ENCODE measurements at regions not wholly inside any gene's neighbourhood (a gene's known extent, or its start where the extent isn't known, plus 50 kb on each side); places are given as distances from the start of the nearest gene placed in this dataset.

DNA sequence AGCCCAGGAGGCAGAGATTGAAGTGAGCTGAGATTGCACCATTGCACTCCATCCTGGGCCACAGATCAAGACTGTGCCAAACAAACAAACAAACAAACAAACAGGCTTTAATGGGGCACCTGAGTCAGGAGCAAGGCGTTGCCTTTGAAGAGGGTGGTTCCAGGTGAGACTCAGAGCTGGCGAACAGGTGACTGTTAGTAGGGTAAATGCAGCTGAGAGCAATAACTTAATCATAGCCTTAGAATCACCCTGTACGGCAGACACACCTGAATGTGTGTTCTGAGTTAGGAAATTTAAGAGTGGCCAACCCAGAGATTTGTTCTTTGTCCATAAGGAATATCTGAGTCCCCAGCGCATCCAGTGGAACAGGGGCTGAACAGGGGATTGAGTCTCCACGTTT, 440.4 kb downstream of the RPS6KC1 start (continued):
- TF ChIP-seq, protein P1, sequence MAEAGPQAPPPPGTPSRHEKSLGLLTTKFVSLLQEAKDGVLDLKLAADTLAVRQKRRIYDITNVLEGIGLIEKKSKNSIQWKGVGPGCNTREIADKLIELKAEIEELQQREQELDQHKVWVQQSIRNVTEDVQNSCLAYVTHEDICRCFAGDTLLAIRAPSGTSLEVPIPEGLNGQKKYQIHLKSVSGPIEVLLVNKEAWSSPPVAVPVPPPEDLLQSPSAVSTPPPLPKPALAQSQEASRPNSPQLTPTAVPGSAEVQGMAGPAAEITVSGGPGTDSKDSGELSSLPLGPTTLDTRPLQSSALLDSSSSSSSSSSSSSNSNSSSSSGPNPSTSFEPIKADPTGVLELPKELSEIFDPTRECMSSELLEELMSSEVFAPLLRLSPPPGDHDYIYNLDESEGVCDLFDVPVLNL (CRISPR knock-in tag; IDR thresholded peaks at IDR 0.05; ENCODE audit: borderline replicate concordance, low read depth), result no peak
- TF ChIP-seq ZNF671 (CRISPR knock-in tag; IDR thresholded peaks at IDR 0.05), result no peak
- TF ChIP-seq, protein P2, sequence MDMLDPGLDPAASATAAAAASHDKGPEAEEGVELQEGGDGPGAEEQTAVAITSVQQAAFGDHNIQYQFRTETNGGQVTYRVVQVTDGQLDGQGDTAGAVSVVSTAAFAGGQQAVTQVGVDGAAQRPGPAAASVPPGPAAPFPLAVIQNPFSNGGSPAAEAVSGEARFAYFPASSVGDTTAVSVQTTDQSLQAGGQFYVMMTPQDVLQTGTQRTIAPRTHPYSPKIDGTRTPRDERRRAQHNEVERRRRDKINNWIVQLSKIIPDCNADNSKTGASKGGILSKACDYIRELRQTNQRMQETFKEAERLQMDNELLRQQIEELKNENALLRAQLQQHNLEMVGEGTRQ (CRISPR knock-in tag; IDR thresholded peaks at IDR 0.05), result no peak
- TF ChIP-seq OVOL2 (CRISPR knock-in tag; IDR thresholded peaks at IDR 0.05; ENCODE audit: borderline replicate concordance), result no peak
- TF ChIP-seq GRHL2 (CRISPR knock-in tag; IDR thresholded peaks at IDR 0.05; ENCODE audit: insufficient replicate concordance, severe bottlenecking), result no peak
- no peak for TF ChIP-seq ZNF423 (CRISPR knock-in tag; IDR thresholded peaks at IDR 0.05)
- TF ChIP-seq FOXK1 (CRISPR knock-in tag; IDR thresholded peaks at IDR 0.05), result no peak
- no peak for TF ChIP-seq TCF7 (CRISPR knock-in tag; IDR thresholded peaks at IDR 0.05; ENCODE audit: low read depth)
- TF ChIP-seq FOXP1 (CRISPR knock-in tag; IDR thresholded peaks at IDR 0.05; ENCODE audit: borderline replicate concordance), result no peak

DNA sequence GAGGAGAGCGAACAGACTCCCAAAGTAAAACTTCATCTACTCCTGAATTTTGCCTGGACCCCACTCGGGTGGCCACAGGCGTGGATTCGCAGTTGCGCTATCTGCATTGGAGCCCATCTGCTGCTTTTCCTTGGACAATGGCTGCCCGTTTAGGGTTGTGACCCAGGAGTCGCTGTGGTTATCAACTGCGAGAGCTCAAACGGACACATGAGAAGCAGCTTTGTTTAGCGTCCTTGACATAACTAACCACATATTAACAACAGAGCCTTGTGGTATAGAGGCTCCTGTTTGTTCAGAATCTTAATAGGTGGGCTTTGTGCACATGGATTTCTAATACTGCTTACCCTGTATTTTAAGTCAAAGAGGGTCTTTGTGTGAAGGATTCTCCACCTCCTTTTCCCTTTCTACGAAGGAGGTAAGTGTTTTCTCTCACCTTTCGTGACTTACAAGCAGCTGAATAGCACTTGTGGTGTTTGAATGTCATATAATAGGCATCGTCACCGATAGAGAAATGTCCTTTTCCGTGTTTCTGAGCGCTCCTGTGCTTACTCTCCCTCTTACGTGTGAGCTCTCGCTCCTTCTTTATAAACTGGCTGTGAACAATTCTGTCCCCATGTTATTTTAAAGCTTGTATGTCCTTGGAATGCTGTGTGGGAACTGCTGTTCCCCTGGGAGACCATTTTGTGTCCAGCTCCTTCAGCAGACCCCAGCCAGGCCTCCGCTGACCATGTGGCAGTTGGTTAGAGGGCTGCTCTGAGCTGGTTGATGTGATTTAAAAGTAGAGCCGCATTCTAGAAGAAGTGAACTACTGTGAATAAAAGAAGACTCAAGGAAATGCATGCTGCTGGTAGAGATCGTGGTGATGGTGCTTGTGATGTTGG, 441.4 kb downstream of the RPS6KC1 start:
- TF ChIP-seq GABPB1 (CRISPR knock-in tag; IDR thresholded peaks at IDR 0.05) (0 out of 2 replicates have a peak, but pooled peaks have one; percentile 36), FOXJ3 (CRISPR knock-in tag; IDR thresholded peaks at IDR 0.05; ENCODE audit: borderline replicate concordance) (no peak)
- ChIA-PET CTCF (no interaction called here), POLR2A (no interaction called here)
- Mint-ChIP-seq H3K27me3 (ENCODE audit: low read depth) (no peaks in the 10 kb centered on the region), H3K4me3 (no peak overlapping the region), H3K9me3 (no peaks in the 10 kb centered on the region), H3K27ac (no peak overlapping the region), H3K4me1 (no peaks in the 10 kb centered on the region), H3K36me3 (no peaks in the 10 kb centered on the region)
- DNase-seq (ENCODE audit: low spot score) (no peak), ATAC-seq (no peak)

DNA sequence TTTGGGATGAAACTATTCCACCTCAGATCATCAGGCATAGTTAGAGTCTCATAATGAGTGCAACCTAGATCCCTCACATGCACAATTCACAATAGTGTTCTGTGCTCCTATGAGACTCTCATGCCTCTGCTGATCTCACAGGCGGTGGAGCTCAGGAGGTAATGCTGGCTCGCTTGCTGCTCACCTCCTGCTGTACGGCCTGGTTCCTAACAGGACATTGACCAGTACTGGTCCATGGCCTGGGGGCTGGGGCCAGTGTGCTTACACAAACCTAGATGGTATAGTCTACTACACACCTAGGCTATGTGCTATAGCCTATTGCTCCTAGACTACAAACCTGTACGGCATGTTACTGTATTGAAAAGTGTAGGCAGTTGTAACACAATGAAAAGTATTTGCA, 448.4 kb downstream of the RPS6KC1 start:
- Mint-ChIP-seq H3K4me1 (no peaks in the 10 kb centered on the region), H3K36me3 (no peaks in the 10 kb centered on the region; the same call in 1 of the 2 replicates), H3K27me3 (ENCODE audit: low read depth) (no peaks in the 10 kb centered on the region), H3K27ac (no peak overlapping the region), H3K9me3 (peaks cover 10% of the 10 kb centered on the region), H3K4me3 (no peak overlapping the region)
- CTCF ChIA-PET, result no interaction called here
- ATAC-seq (no peak), DNase-seq (ENCODE audit: low spot score) (no peak)
- POLR2A ChIA-PET, result interaction anchor here (0.9 kb wide), 1 partner anchor 12 kb away, joined by 3 read pairs; no protein-coding TSS in a partner anchor
- no peak for TF ChIP-seq ZNF219 (CRISPR knock-in tag; IDR thresholded peaks at IDR 0.05; ENCODE audit: borderline replicate concordance)

DNA sequence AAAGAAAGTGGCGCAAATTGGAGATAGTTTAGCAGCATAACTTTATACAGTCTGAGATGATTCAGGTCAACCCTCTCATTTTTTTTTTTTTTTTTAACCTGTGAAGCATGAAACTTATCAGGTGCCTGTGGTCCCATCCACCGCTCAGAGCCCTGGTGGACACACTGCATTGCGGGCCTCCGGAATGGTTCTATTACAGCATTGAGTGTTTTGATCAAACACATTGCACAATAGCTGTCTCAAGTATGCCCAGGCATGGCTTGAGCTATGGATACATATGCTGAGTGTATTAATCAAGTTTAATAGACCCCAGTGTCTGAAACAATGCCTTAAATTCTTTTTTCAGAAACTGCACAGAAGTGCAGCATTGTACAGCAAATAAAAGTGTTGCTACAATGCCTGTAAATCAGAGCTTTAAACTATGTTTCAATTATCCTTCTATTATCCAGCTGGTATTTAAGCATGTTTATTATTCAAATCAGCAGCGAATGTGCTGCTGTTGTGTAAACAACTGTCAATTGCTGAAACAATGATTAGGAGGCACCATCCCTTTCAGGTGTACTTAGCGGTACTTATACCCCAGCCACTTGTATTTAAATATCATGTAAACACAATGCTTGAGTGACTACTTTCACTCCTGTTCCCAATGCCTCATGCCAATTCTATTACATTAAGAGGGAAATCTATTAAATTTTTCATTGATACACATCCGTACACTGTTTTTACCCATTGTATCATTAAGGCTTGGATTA, 456.6 kb downstream of the RPS6KC1 start:
- Mint-ChIP-seq H3K9me3 (peaks cover 11% of the 10 kb centered on the region), H3K27ac (no peak overlapping the region), H3K36me3 (no peaks in the 10 kb centered on the region; the same call in 1 of the 2 replicates), H3K27me3 (ENCODE audit: low read depth) (peaks cover 24% of the 10 kb centered on the region), H3K4me3 (0 out of 2 replicates have a peak overlapping the region, but pooled peaks have one; percentile 3), H3K4me1 (peaks cover 21% of the 10 kb centered on the region)
- peak; percentile 65 for ATAC-seq
- ChIA-PET CTCF (no interaction called here), POLR2A (no interaction called here)
- TF ChIP-seq, protein P3, sequence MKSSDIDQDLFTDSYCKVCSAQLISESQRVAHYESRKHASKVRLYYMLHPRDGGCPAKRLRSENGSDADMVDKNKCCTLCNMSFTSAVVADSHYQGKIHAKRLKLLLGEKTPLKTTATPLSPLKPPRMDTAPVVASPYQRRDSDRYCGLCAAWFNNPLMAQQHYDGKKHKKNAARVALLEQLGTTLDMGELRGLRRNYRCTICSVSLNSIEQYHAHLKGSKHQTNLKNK (CRISPR knock-in tag; IDR thresholded peaks at IDR 0.05), result 0 out of 2 replicates have a peak, but pooled peaks have one; percentile 66
- TF ChIP-seq, protein P4, sequence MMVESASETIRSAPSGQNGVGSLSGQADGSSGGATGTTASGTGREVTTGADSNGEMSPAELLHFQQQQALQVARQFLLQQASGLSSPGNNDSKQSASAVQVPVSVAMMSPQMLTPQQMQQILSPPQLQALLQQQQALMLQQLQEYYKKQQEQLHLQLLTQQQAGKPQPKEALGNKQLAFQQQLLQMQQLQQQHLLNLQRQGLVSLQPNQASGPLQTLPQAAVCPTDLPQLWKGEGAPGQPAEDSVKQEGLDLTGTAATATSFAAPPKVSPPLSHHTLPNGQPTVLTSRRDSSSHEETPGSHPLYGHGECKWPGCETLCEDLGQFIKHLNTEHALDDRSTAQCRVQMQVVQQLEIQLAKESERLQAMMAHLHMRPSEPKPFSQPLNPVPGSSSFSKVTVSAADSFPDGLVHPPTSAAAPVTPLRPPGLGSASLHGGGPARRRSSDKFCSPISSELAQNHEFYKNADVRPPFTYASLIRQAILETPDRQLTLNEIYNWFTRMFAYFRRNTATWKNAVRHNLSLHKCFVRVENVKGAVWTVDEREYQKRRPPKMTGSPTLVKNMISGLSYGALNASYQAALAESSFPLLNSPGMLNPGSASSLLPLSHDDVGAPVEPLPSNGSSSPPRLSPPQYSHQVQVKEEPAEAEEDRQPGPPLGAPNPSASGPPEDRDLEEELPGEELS (CRISPR knock-in tag; IDR thresholded peaks at IDR 0.05), result peak; percentile 93; the same call in 1 of the 2 replicates
- TF ChIP-seq ZNF138 (CRISPR knock-in tag; conservative IDR thresholded peaks at IDR 0.05) (no peak), CREM (CRISPR knock-in tag; IDR thresholded peaks at IDR 0.05) (no peak)
- TF ChIP-seq, protein P5, sequence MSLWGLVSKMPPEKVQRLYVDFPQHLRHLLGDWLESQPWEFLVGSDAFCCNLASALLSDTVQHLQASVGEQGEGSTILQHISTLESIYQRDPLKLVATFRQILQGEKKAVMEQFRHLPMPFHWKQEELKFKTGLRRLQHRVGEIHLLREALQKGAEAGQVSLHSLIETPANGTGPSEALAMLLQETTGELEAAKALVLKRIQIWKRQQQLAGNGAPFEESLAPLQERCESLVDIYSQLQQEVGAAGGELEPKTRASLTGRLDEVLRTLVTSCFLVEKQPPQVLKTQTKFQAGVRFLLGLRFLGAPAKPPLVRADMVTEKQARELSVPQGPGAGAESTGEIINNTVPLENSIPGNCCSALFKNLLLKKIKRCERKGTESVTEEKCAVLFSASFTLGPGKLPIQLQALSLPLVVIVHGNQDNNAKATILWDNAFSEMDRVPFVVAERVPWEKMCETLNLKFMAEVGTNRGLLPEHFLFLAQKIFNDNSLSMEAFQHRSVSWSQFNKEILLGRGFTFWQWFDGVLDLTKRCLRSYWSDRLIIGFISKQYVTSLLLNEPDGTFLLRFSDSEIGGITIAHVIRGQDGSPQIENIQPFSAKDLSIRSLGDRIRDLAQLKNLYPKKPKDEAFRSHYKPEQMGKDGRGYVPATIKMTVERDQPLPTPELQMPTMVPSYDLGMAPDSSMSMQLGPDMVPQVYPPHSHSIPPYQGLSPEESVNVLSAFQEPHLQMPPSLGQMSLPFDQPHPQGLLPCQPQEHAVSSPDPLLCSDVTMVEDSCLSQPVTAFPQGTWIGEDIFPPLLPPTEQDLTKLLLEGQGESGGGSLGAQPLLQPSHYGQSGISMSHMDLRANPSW (CRISPR knock-in tag; conservative IDR thresholded peaks at IDR 0.05; ENCODE audit: low read depth), result no peak
- DNase-seq (ENCODE audit: low spot score), result no peak
